ENCODE measurements at regions not wholly inside any gene's neighbourhood (a gene's known extent, or its start where the extent isn't known, plus 50 kb on each side); places are given as distances from the start of the nearest gene placed in this dataset.
A peak's percentile ranks its signal among the peaks of the same experiment; 100 is the strongest.
"Not testable (repeated sequence)": the region's sequence is repeated elsewhere in the genome, so short reads cannot be mapped to it uniquely, and the experiment has no call there.

GRCh38 chr6:125587666-125588632 lies 161.5 kb upstream of the HEY2 start:
- no peak for DNase-seq (ENCODE audit: low read depth)

- not testable (repeated sequence) for DNase-seq (ENCODE audit: low read depth)
These were observed 157.6 kb upstream of the HEY2 start for GRCh38 chr6:125591796-125592195.

GRCh38 chr6:125593746-125594145 lies 155.7 kb upstream of the HEY2 start:
- no peak for DNase-seq (ENCODE audit: low read depth)

GRCh38 chr6:125596020-125596419 lies 153.4 kb upstream of the HEY2 start:
- DNase-seq (ENCODE audit: low read depth) = no peak

GRCh38 chr6:125597411-125598253 lies 151.8 kb upstream of the HEY2 start:
- DNase-seq (ENCODE audit: low read depth) = peak; percentile 9

GRCh38 chr6:125598422-125598821 lies 151.0 kb upstream of the HEY2 start:
- DNase-seq (ENCODE audit: low read depth) = peak; percentile 68

GRCh38 chr6:125604257-125604656 lies 145.2 kb upstream of the HEY2 start:
- DNase-seq (ENCODE audit: low read depth) = no peak

- DNase-seq (ENCODE audit: low read depth) = peak; percentile 31
These were observed 137.7 kb upstream of the HEY2 start for GRCh38 chr6:125611573-125612344.

GRCh38 chr6:125612345-125612846 lies 137.0 kb upstream of the HEY2 start:
- peak; percentile 6 for DNase-seq (ENCODE audit: low read depth)

- DNase-seq (ENCODE audit: low read depth) = no peak
These were observed 130.8 kb upstream of the HEY2 start for GRCh38 chr6:125618629-125619028.

GRCh38 chr6:125623085-125623484 lies 126.3 kb upstream of the HEY2 start:
- DNase-seq (ENCODE audit: low read depth) = no peak

- DNase-seq (ENCODE audit: low read depth) = no peak
These were observed 118.3 kb upstream of the HEY2 start for GRCh38 chr6:125631165-125631564.

- DNase-seq (ENCODE audit: low read depth) = not testable (repeated sequence)
These were observed 113.4 kb upstream of the HEY2 start for GRCh38 chr6:125636011-125636410.

- DNase-seq (ENCODE audit: low read depth) = no peak
These were observed 112.8 kb upstream of the HEY2 start for GRCh38 chr6:125636671-125637070.

- DNase-seq (ENCODE audit: low read depth) = no peak
These were observed 112.2 kb upstream of the HEY2 start for GRCh38 chr6:125637207-125637606.

- DNase-seq (ENCODE audit: low read depth) = peak; percentile 81
These were observed 109.9 kb upstream of the HEY2 start for GRCh38 chr6:125639466-125640020.

GRCh38 chr6:125640441-125641150 lies 108.8 kb upstream of the HEY2 start:
- DNase-seq (ENCODE audit: low read depth) = peak; percentile 68

GRCh38 chr6:125643967-125644661 lies 105.3 kb upstream of the HEY2 start:
- DNase-seq (ENCODE audit: low read depth) = not testable (repeated sequence)

- no peak for DNase-seq (ENCODE audit: low read depth)
These were observed 102.0 kb upstream of the HEY2 start for GRCh38 chr6:125647391-125647790.

All from myocyte (in vitro differentiated cells).